Posterior vena cava (tissue), 2 donors: ENCODE measurements at regions not wholly inside any gene's neighbourhood (a gene's known extent, or its start where the extent isn't known, plus 50 kb on each side); places are given as distances from the start of the nearest gene placed in this dataset.
"Not testable (repeated sequence)": the region's sequence is repeated elsewhere in the genome, so short reads cannot be mapped to it uniquely, and the experiment has no call there.

Experiments
- DNase-seq: peaks from one replicate; pipeline ENCODE4 v3.0.0-alpha.2; 2020; ENCODE audit warnings: low spot score
- intact Hi-C, 2 donors: fragments of 100-400 bp; cut with DNase I; formaldehyde crosslinking; loops; one replicate each; pipeline versions ENCODE4 v1.14.1 to v1.14.2; 2022 to 2023
- donor health status: DM: yes; HTN: yes; CAD: no.
- donor health status: DM: yes; HTN: yes; CAD: no.

- intact Hi-C loops, DNase-seq: not testable (repeated sequence)
These were observed 363.9 kb downstream of the MRPS30 start for GRCh38 chr5:45172634-45173033.

- no peak for DNase-seq
- intact Hi-C loops, result no loop called here
These were observed 370.9 kb downstream of the MRPS30 start for GRCh38 chr5:45179686-45180085.

- DNase-seq, result no peak
- intact Hi-C loops, result no loop called here
These were observed 380.3 kb downstream of the MRPS30 start for GRCh38 chr5:45189042-45189441.

GRCh38 chr5:45189481-45189880, 380.7 kb downstream of the MRPS30 start:
- intact Hi-C loops, result no loop called here
- no peak for DNase-seq

- intact Hi-C loops, result no loop called here
- DNase-seq, result no peak
These were observed 386.3 kb downstream of the MRPS30 start for GRCh38 chr5:45195026-45195425.
